A673 (cell line): ENCODE measurements at regions not wholly inside any gene's neighbourhood (a gene's known extent, or its start where the extent isn't known, plus 50 kb on each side); places are given as distances from the start of the nearest gene placed in this dataset.

ENCODE experiments used
- BruUV-seq: library from RNA; stranded (reverse); fragments of 400-500 nt; replicated peaks from 2 replicates; lab custom pipeline; 2021; lab: Mats Ljungman, UMichigan
- CTCF ChIA-PET: fragments of 300-600 bp; sonication (Branson Sonifier 250); formaldehyde crosslinking; loops from one replicate; lab custom pipeline; 2022; ENCODE audit warnings: antibody characterized with exemption; lab: Charles Lee
- POLR2A ChIA-PET: fragments of 300-600 bp; sonication (Branson Sonifier 250); formaldehyde crosslinking; loops from one replicate; lab custom pipeline; 2022; ENCODE audit warnings: antibody characterized with exemption; ENCODE audit not compliant: low non-redundant PET; lab: Charles Lee
- DNase-seq: peaks from one replicate; pipeline ENCODE4 v3.0.0-alpha.2; 2015; ENCODE audit warnings: low spot score
- H3K27ac ChIP-seq: fragments of 200-600 bp; sonication (generic); 2 replicates; pipeline ENCODE4 v1.5.1; 2016; ENCODE audit warnings: mixed run types, low read depth, mild to moderate bottlenecking, mixed read lengths, antibody characterized with exemption, low read length; ENCODE audit not compliant: poor library complexity, severe bottlenecking
- H3K27me3 ChIP-seq: fragments of 200-600 bp; sonication (generic); replicated peaks from 2 replicates; pipeline ENCODE4 v1.6.1; 2017; ENCODE audit warnings: mixed run types, low read depth, mild to moderate bottlenecking, mixed read lengths, antibody characterized with exemption, low read length; ENCODE audit not compliant: insufficient read depth, poor library complexity
- H3K36me3 ChIP-seq: fragments of 200-600 bp; sonication (generic); 2 replicates; pipeline ENCODE4 v1.6.1; 2016; ENCODE audit warnings: mixed run types, mild to moderate bottlenecking, mixed read lengths, antibody characterized with exemption, low read length; ENCODE audit not compliant: insufficient read depth, poor library complexity, severe bottlenecking
- H3K4me1 ChIP-seq: fragments of 200-600 bp; sonication (generic); 2 replicates; pipeline ENCODE4 v1.6.1; 2017; ENCODE audit warnings: mixed run types, mild to moderate bottlenecking, mixed read lengths, antibody characterized with exemption, low read length; ENCODE audit not compliant: insufficient read depth, poor library complexity, severe bottlenecking
- H3K4me3 ChIP-seq: fragments of 200-600 bp; sonication (generic); 2 replicates; pipeline ENCODE4 v1.5.1; 2016; ENCODE audit warnings: low read depth, mixed run types, mild to moderate bottlenecking, mixed read lengths, low read length; ENCODE audit not compliant: poor library complexity, severe bottlenecking
- H3K9me3 ChIP-seq: fragments of 200-600 bp; sonication (generic); 2 replicates; pipeline ENCODE4 v1.6.1; 2016; ENCODE audit warnings: mixed run types, low read depth, mild to moderate bottlenecking, mixed read lengths, antibody characterized with exemption, low read length; ENCODE audit not compliant: poor library complexity, severe bottlenecking
- CTCF ChIP-seq: fragments of 300-800, 200-600 bp; sonication (generic); conservative IDR thresholded peaks from 2 replicates; pipeline ENCODE4 v1.5.1; 2017; ENCODE audit warnings: low read depth, mild to moderate bottlenecking, antibody characterized with exemption, low read length, moderate library complexity, mixed read lengths
- EZH2 ChIP-seq: fragments of 200-600 bp; sonication (generic); IDR thresholded peaks from 2 replicates; pipeline ENCODE4 v1.6.1; 2017; ENCODE audit warnings: borderline replicate concordance, low read depth, mild to moderate bottlenecking, mixed read lengths, antibody characterized with exemption, low read length; ENCODE audit not compliant: poor library complexity, severe bottlenecking
- intact Hi-C: fragments of 100-400 bp; cut with micrococcal nuclease; formaldehyde crosslinking; loops from one replicate; pipeline ENCODE4 v1.10.0; 2022; ENCODE audit not compliant: unreplicated experiment

GRCh38 chr2:236317938-236318396, 53.8 kb upstream of the ASB18 start:
- Histone ChIP-seq H3K4me1 (no peaks in the 10 kb centered on the region), H3K9me3 (no peaks in the 10 kb centered on the region), H3K4me3 (no peak overlapping the region), H3K27me3 (peaks cover 41% of the 10 kb centered on the region), H3K27ac (no peak overlapping the region), H3K36me3 (no peaks in the 10 kb centered on the region)
- POLR2A ChIA-PET, result no interaction called here
- intact Hi-C loops, result no loop called here
- CTCF ChIA-PET, result no interaction called here
- BruUV-seq, result no TSS peak
- no peak for DNase-seq
- TF ChIP-seq CTCF, result no peak
- no peak for TF ChIP-seq EZH2

GRCh38 chr2:236318401-236318800, 54.2 kb upstream of the ASB18 start:
- intact Hi-C loops, result no loop called here
- H3K36me3 ChIP-seq, result no peaks in the 10 kb centered on the region
- TF ChIP-seq EZH2 (no peak), CTCF (no peak)
- peaks cover 42% of the 10 kb centered on the region for H3K27me3 ChIP-seq
- H3K4me1 ChIP-seq, result no peaks in the 10 kb centered on the region
- POLR2A ChIA-PET, result no interaction called here
- CTCF ChIA-PET, result no interaction called here
- no peak for DNase-seq
- no peaks in the 10 kb centered on the region for H3K9me3 ChIP-seq
- BruUV-seq, result no TSS peak
- H3K27ac ChIP-seq, result no peak overlapping the region
- H3K4me3 ChIP-seq, result no peak overlapping the region

- H3K27me3 ChIP-seq, result peaks cover 48% of the 10 kb centered on the region
- BruUV-seq, result no TSS peak
- intact Hi-C loops, result no loop called here
- H3K4me1 ChIP-seq, result no peaks in the 10 kb centered on the region
- no peak overlapping the region for H3K27ac ChIP-seq
- no peak overlapping the region for H3K4me3 ChIP-seq
- no peaks in the 10 kb centered on the region for H3K36me3 ChIP-seq
- TF ChIP-seq EZH2, result no peak
- no peak for TF ChIP-seq CTCF
- no peaks in the 10 kb centered on the region for H3K9me3 ChIP-seq
- no peak for DNase-seq
- ChIA-PET CTCF (interaction anchor here (0.9 kb wide), 1 partner anchor 8 kb away, joined by 4 read pairs; no protein-coding TSS in a partner anchor), POLR2A (no interaction called here)
These were observed 54.8 kb upstream of the ASB18 start for GRCh38 chr2:236319036-236319435.
